Heart right ventricle (tissue), 16 donors: ENCODE measurements at regions not wholly inside any gene's neighbourhood (a gene's known extent, or its start where the extent isn't known, plus 50 kb on each side); places are given as distances from the start of the nearest gene placed in this dataset.

Experiments used
- ATAC-seq, 8 donors: fragments of 200-7000 bp; cut with Tn5 transposase; one replicate each; pipeline ENCODE4 v1.9.1; 2020; ENCODE audit warnings: mild to moderate bottlenecking in 8 of 8, moderate library complexity in 8 of 8, moderate number of reproducible peaks in 1 of 8
- DNase-seq, 2 donors: peaks; one replicate each; pipeline ENCODE4 v3.0.0-alpha.2; 2020
- H3K27ac ChIP-seq, 10 donors: fragments of 200-600 bp; sonication (generic) in 2 of 10; one replicate each; pipeline versions ENCODE4 v1.5.0 to v1.8.0; 2020 to 2022; ENCODE audit warnings: mild to moderate bottlenecking in 3 of 10
- H3K27me3 ChIP-seq, 7 donors: fragments of 200-600 bp; one replicate each; pipeline ENCODE4 v1.8.0; 2021 to 2022; ENCODE audit warnings: mild to moderate bottlenecking in 2 of 7
- H3K36me3 ChIP-seq, 9 donors: fragments of 200-600 bp; sonication (generic) in 1 of 9; one replicate each; pipeline versions ENCODE4 v1.5.0 to v1.8.0; 2020 to 2022; ENCODE audit warnings: mild to moderate bottlenecking in 2 of 9
- H3K4me1 ChIP-seq, 9 donors: fragments of 200-600 bp; sonication (generic) in 1 of 9; one replicate each; pipeline versions ENCODE4 v1.5.0 to v1.8.0; 2020 to 2022; ENCODE audit warnings: mild to moderate bottlenecking in 4 of 9
- H3K4me3 ChIP-seq, 10 donors: fragments of 200-600 bp; sonication (generic) in 2 of 10; one replicate each; pipeline versions ENCODE4 v1.5.0 to v1.8.0; 2020 to 2022; ENCODE audit warnings: mild to moderate bottlenecking in 7 of 10, moderate library complexity in 2 of 10
- H3K9me3 ChIP-seq, 11 donors: fragments of 200-600 bp in 10 of 11; sonication (generic) in 2 of 11; one replicate each; pipeline versions ENCODE4 v1.5.0 to v1.8.0; 2013 to 2022; ENCODE audit warnings: mild to moderate bottlenecking in 2 of 11, control low read depth in 1 of 11, moderate library complexity in 1 of 11
- CTCF ChIP-seq, 9 donors: fragments of 200-600 bp; sonication (generic) in 2 of 9; IDR thresholded peaks; one replicate each; pipeline versions ENCODE4 v1.5.0 to v1.8.0; 2021 to 2022; ENCODE audit warnings: antibody characterized with exemption in 9 of 9, mild to moderate bottlenecking in 5 of 9, moderate library complexity in 1 of 9
- WGBS, 2 donors: extraction: QIAGEN DNeasy Blood & Tissue Kit; methylation state at CpG; one replicate each; pipeline ENCODE4 v1.1.7; 2013; ENCODE audit warnings: inconsistent platforms in 1 of 2; 5-methylcytosine and 5-hydroxymethylcytosine counted together
- intact Hi-C, 10 donors: fragments of 100-400 bp; cut with DNase I; formaldehyde crosslinking; loops; one replicate each; pipeline versions ENCODE4 v1.11.1 to v1.14.2; 2022
- donor health status: Arrhythmogenic right ventricular cardiomyopathy.
- donor health status: ischemic (EF 13 %, LVEDD 7.1; RV severe dilation, severe dysfunction).
- donor health status: healthy with polysubstance abuse.
- donor health status: DM: no; HTN: yes; CAD: no.
- donor health status: DM: no; HTN: no; CAD: no.
- donor health status: ischemic (EF 25% LVEDD 6.9; RV normal size, moderate dysfunction).
- donor health status: ischemic (EF 25% LVEDD 5.7; RV mildly dilated, moderate dysfunction).
- donor health status: healthy.
- donor health status: DM: yes; HTN: yes; CAD: no.
- donor health status: Ischemic cardiomyopathy.
- donor health status: ischemic (EF 35%, LVEDD 5.7; RV mildly dilated, moderate dysfunction).
- donor health status: nonischemic (EF 11% LVEDD 7.7; RV severe dilation, severe dysfunction).
- donor health status: DM: yes; HTN: yes; CAD: no.
- donor health status: PGD.
- donor health status: ischemic (EF 29% LVEDD 5.4; RV normal size, mild dysfunction).
- donor health status: nonischemic (EF 23%, LVEDD 6.1; RV moderate dilation, normal function).

GRCh38 chr20:47879771-47880170, 94.5 kb upstream of the SULF2 start:
- intact Hi-C loops, result no loop called here
- Histone ChIP-seq H3K27ac (no peak overlapping the region), H3K36me3 (no peaks in the 10 kb centered on the region), H3K27me3 (peaks cover 0 to 11% (median 0%) of the 10 kb centered on the region in 7 donors), H3K4me1 (peaks cover 0 to 12% (median 0%) of the 10 kb centered on the region in 9 donors), H3K9me3 (no peaks in the 10 kb centered on the region), H3K4me3 (no peak overlapping the region)
- TF ChIP-seq CTCF (IDR thresholded peaks at IDR 0.05), result no peak
- ATAC-seq (no peak), DNase-seq (no peak)
- 94 to 96% methylated on average over 15 of the region's 15 CpGs for WGBS, 2 donors

- Histone ChIP-seq H3K4me1 (peaks cover 0 to 12% (median 0%) of the 10 kb centered on the region in 9 donors), H3K4me3 (no peak overlapping the region), H3K9me3 (no peaks in the 10 kb centered on the region), H3K36me3 (no peaks in the 10 kb centered on the region), H3K27me3 (peaks cover 0 to 11% (median 0%) of the 10 kb centered on the region in 7 donors), H3K27ac (no peak overlapping the region)
- WGBS, 2 donors, result 34 to 35% methylated on average over 6 of the region's 6 CpGs
- ATAC-seq, result peak in 5 of 8 donors; percentile 39 to 82 (median 48)
- no peak for TF ChIP-seq CTCF (IDR thresholded peaks at IDR 0.05)
- intact Hi-C loops, result no loop called here
- no peak for DNase-seq
Measured at GRCh38 chr20:47878601-47879027, 93.3 kb upstream of the SULF2 start.

- intact Hi-C loops, result no loop called here
- DNase-seq, result no peak
- Histone ChIP-seq H3K4me3 (no peak overlapping the region), H3K27ac (no peak overlapping the region), H3K9me3 (no peaks in the 10 kb centered on the region), H3K36me3 (no peaks in the 10 kb centered on the region), H3K4me1 (peaks cover 0 to 12% (median 0%) of the 10 kb centered on the region in 9 donors), H3K27me3 (peaks cover 0 to 11% (median 0%) of the 10 kb centered on the region in 7 donors)
- no peak for TF ChIP-seq CTCF (IDR thresholded peaks at IDR 0.05)
- 70 to 76% methylated on average over 5 of the region's 5 CpGs for WGBS, 2 donors
- ATAC-seq, result peak in 1 of 8 donors; percentile 41
Measured at GRCh38 chr20:47876311-47877088, 91.2 kb upstream of the SULF2 start.

GRCh38 chr20:47875297-47876025, 90.2 kb upstream of the SULF2 start:
- DNase-seq (no peak), ATAC-seq (no peak)
- H3K4me3 ChIP-seq, result no peak overlapping the region
- no peak for TF ChIP-seq CTCF (IDR thresholded peaks at IDR 0.05)
- no peaks in the 10 kb centered on the region for H3K9me3 ChIP-seq
- no peaks in the 10 kb centered on the region for H3K36me3 ChIP-seq
- 50 to 53% methylated on average over 13 of the region's 13 CpGs for whole genome bisulfite sequencing, 2 donors
- H3K4me1 ChIP-seq, result peaks cover 0 to 12% (median 0%) of the 10 kb centered on the region in 9 donors
- no peak overlapping the region for H3K27ac ChIP-seq
- intact Hi-C loops, result no loop called here
- peaks cover 0 to 14% (median 0%) of the 10 kb centered on the region in 7 donors for H3K27me3 ChIP-seq
